HEK293T (cell line): ENCODE measurements at regions not wholly inside any gene's neighbourhood (a gene's known extent, or its start where the extent isn't known, plus 50 kb on each side); places are given as distances from the start of the nearest gene placed in this dataset.

ENCODE experiments used
- CTCF ChIA-PET: fragments of 350-600 bp; formaldehyde crosslinking; extraction: SDS; loops from one replicate; lab custom pipeline; 2021; ENCODE audit warnings: antibody characterized with exemption, inconsistent platforms; lab: Yijun Ruan, JAX
- POLR2A ChIA-PET: fragments of 350-600 bp; formaldehyde crosslinking; extraction: SDS; loops from one replicate; lab custom pipeline; 2020; ENCODE audit warnings: antibody characterized with exemption, inconsistent platforms; lab: Yijun Ruan, JAX
- DNase-seq: peaks from one replicate; pipeline ENCODE4 v3.0.0; 2012; ENCODE audit warnings: mixed read lengths; ENCODE audit errors: extremely low spot score
- ARNT ChIP-seq: fragments of 450-650 bp; IDR thresholded peaks from 2 replicates; pipeline ENCODE4 v1.6.1; 2017; ENCODE audit warnings: mild to moderate bottlenecking
- BHLHE40 ChIP-seq: fragments of 450-650 bp; IDR thresholded peaks from 2 replicates; pipeline ENCODE4 v1.6.1; 2016; ENCODE audit warnings: mild to moderate bottlenecking, moderate library complexity, borderline replicate concordance
- CTBP1 ChIP-seq: fragments of 450-650 bp; IDR thresholded peaks from 2 replicates; pipeline ENCODE4 v1.6.1; 2016; ENCODE audit warnings: borderline replicate concordance
- ELF4 ChIP-seq: fragments of 450-650 bp; IDR thresholded peaks from 2 replicates; pipeline ENCODE4 v1.6.1; 2017; ENCODE audit warnings: antibody characterized with exemption
- FOXA1 ChIP-seq: fragments of 450-650 bp; IDR thresholded peaks from 2 replicates; pipeline ENCODE4 v1.6.1; 2016; ENCODE audit warnings: mild to moderate bottlenecking
- FOXK2 ChIP-seq: fragments of 450-650 bp; IDR thresholded peaks from 2 replicates; pipeline ENCODE4 v1.6.1; 2016; ENCODE audit warnings: mild to moderate bottlenecking
- FOXM1 ChIP-seq: fragments of 450-650 bp; IDR thresholded peaks from 2 replicates; pipeline ENCODE4 v1.6.1; 2017; ENCODE audit warnings: mild to moderate bottlenecking, borderline replicate concordance
- HDGF ChIP-seq: fragments of 450-650 bp; IDR thresholded peaks from 2 replicates; pipeline ENCODE4 v1.6.1; 2017; ENCODE audit warnings: antibody characterized with exemption, borderline replicate concordance
- L3MBTL2 ChIP-seq: fragments of 450-650 bp; conservative IDR thresholded peaks from 2 replicates; pipeline ENCODE4 v1.6.1; 2016; ENCODE audit warnings: mild to moderate bottlenecking
- LEF1 ChIP-seq: fragments of 450-650 bp; IDR thresholded peaks from 2 replicates; pipeline ENCODE4 v1.6.1; 2017; ENCODE audit warnings: mild to moderate bottlenecking, borderline replicate concordance
- NFRKB ChIP-seq: fragments of 450-650 bp; IDR thresholded peaks from 2 replicates; pipeline ENCODE4 v1.6.1; 2016; ENCODE audit warnings: mild to moderate bottlenecking, moderate library complexity
- SP1 ChIP-seq: fragments of 450-650 bp; IDR thresholded peaks from 2 replicates; pipeline ENCODE4 v1.6.1; 2017
- SUZ12 ChIP-seq: fragments of 450-650 bp; IDR thresholded peaks from 2 replicates; pipeline ENCODE4 v1.6.1; 2016; ENCODE audit warnings: mild to moderate bottlenecking
- TARDBP ChIP-seq: fragments of 450-650 bp; IDR thresholded peaks from 2 replicates; pipeline ENCODE4 v1.6.1; 2016
- ZNF384 ChIP-seq: fragments of 450-650 bp; IDR thresholded peaks from 2 replicates; pipeline ENCODE4 v1.6.1; 2016
- TF ChIP-seq, protein P1 (sequence below): fragments of 450-650 bp; IDR thresholded peaks from 2 replicates; pipeline ENCODE4 v1.6.1; 2016

GRCh38 chr1:25042331-25043227, 112.5 kb upstream of the RUNX3 start:
- no peak for DNase-seq
- CTCF ChIA-PET: interaction anchor here (1.2 kb wide), 1 partner anchor 110 kb away, joined by 4 read pairs; no protein-coding TSS in a partner anchor
- POLR2A ChIA-PET: no interaction called here

DNA sequence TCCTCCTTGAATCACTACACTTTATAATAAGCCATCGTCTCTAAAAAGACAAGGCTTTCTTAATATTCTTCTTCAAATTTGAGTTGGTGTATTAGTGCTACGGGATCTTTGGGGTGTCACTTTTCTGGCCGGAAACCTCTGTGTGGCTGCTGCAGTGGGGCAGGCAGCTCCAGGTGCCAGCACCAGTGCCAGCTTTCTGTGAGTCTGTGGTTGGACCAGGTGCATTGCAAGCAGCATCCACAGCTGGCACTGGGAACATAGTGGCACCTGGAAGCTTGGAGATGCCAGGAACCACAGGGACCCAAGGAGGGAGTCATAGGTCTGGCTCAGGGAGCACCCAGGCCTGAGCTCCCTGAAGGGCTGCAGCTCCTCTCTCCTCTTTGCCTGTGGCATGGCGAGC, 111.8 kb upstream of the RUNX3 start:
- ChIA-PET POLR2A (no interaction called here), CTCF (interaction anchor here (1.2 kb wide), 1 partner anchor 110 kb away, joined by 4 read pairs; no protein-coding TSS in a partner anchor)
- no peak for DNase-seq
- TF ChIP-seq LEF1: no peak
- TF ChIP-seq ARNT: no peak
- no peak for TF ChIP-seq TARDBP
- no peak for TF ChIP-seq ZNF384
- no peak for TF ChIP-seq FOXM1
- no peak for TF ChIP-seq FOXA1
- no peak for TF ChIP-seq L3MBTL2
- TF ChIP-seq CTBP1: no peak
- no peak for TF ChIP-seq SUZ12
- no peak for TF ChIP-seq SP1
- TF ChIP-seq, protein P1, sequence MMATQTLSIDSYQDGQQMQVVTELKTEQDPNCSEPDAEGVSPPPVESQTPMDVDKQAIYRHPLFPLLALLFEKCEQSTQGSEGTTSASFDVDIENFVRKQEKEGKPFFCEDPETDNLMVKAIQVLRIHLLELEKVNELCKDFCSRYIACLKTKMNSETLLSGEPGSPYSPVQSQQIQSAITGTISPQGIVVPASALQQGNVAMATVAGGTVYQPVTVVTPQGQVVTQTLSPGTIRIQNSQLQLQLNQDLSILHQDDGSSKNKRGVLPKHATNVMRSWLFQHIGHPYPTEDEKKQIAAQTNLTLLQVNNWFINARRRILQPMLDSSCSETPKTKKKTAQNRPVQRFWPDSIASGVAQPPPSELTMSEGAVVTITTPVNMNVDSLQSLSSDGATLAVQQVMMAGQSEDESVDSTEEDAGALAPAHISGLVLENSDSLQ: no peak
- TF ChIP-seq HDGF: no peak
- TF ChIP-seq BHLHE40: no peak
- no peak for TF ChIP-seq ELF4
- no peak for TF ChIP-seq FOXK2

More at GRCh38 chr1:25042331-25043227, 112.5 kb upstream of the RUNX3 start:
- TF ChIP-seq, protein P1: no peak

GRCh38 chr1:25040122-25040685, 110.1 kb upstream of the RUNX3 start:
- ChIA-PET POLR2A (no interaction called here), CTCF (no interaction called here)
- TF ChIP-seq CTBP1: no peak
- no peak for DNase-seq

DNA sequence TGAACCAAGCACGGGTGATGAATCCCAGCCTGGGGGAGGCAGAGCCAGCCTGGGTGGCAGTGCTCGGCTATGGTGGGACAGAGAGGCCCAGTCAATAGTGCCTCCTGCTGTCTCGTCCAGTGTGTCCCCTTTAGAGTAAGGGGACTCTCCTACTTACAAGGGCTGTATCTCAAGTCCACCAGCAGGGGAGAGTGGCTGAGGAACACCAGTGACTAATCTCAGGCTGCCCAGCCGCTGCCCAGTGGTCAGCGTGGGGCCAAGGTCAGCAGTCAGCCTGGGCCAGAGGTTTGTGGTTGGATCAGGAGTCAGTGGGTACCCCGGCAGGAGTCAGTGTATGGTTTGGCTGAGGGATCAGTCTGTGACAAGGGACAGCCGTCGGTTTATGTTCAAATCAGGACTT, 109.2 kb upstream of the RUNX3 start:
- ChIA-PET CTCF (no interaction called here), POLR2A (no interaction called here)
- no peak for TF ChIP-seq NFRKB
- TF ChIP-seq ARNT: no peak
- TF ChIP-seq FOXM1: no peak
- TF ChIP-seq ELF4: no peak
- no peak for TF ChIP-seq SUZ12
- no peak for TF ChIP-seq LEF1
- TF ChIP-seq FOXA1: no peak
- no peak for TF ChIP-seq TARDBP
- no peak for TF ChIP-seq SP1
- TF ChIP-seq L3MBTL2: no peak
- no peak for TF ChIP-seq FOXK2
- TF ChIP-seq, protein P1: no peak
- TF ChIP-seq BHLHE40: no peak
- TF ChIP-seq CTBP1: no peak
- no peak for TF ChIP-seq HDGF
- TF ChIP-seq ZNF384: no peak
- DNase-seq: no peak

- no peak for DNase-seq
- ChIA-PET CTCF (interaction anchor here (2.2 kb wide), 1 partner anchor 106 kb away, joined by 13 read pairs; no protein-coding TSS in a partner anchor), POLR2A (no interaction called here)
- TF ChIP-seq SP1 (no peak), ELF4 (no peak), ARNT (no peak), BHLHE40 (no peak), NFRKB (no peak), FOXM1 (no peak), ZNF384 (no peak)
- TF ChIP-seq, protein P1: no peak
Measured at GRCh38 chr1:25038699-25039098, 108.6 kb upstream of the RUNX3 start.
